Prostate gland (tissue), 2 donors: ENCODE measurements at regions not wholly inside any gene's neighbourhood (a gene's known extent, or its start where the extent isn't known, plus 50 kb on each side); places are given as distances from the start of the nearest gene placed in this dataset.

Source experiments
- DNase-seq: peaks from one replicate; pipeline ENCODE4 v3.0.0-alpha.2; 2019; ENCODE audit warnings: low spot score
- H3K27ac ChIP-seq, 2 donors: fragments of 200-600 bp; sonication (generic); 2 replicates each; pipeline ENCODE4 v1.5.1; 2017 to 2019
- H3K27me3 ChIP-seq: fragments of 200-600 bp; sonication (generic); replicated peaks from 2 replicates; pipeline ENCODE4 v1.5.1; 2019; ENCODE audit not compliant: insufficient read depth
- H3K36me3 ChIP-seq, 2 donors: fragments of 200-600 bp; sonication (generic); 1 replicate in 1 of 2; 2 replicates in 1 of 2; pipeline versions ENCODE4 v1.5.1 to v1.8.1; 2017 to 2019
- H3K4me1 ChIP-seq: fragments of 200-600 bp; sonication (generic); replicated peaks from 2 replicates; pipeline ENCODE4 v1.5.1; 2019
- H3K4me3 ChIP-seq, 2 donors: fragments of 200-600 bp; sonication (generic); 2 replicates each; pipeline ENCODE4 v1.5.1; 2017 to 2019
- H3K9me3 ChIP-seq: fragments of 200-600 bp; sonication (generic); 2 replicates; pipeline ENCODE4 v1.5.1; 2017
- CTCF ChIP-seq, 4 experiments: fragments of 200-600 bp in 2 of 4; fragments of 450-650 bp in 2 of 4; sonication (generic) in 2 of 4; IDR thresholded peaks; 1 replicate in 3 of 4; 2 replicates in 1 of 4; pipeline ENCODE4 v1.5.1; 2016 to 2019; ENCODE audit warnings: antibody characterized with exemption in 4 of 4, mild to moderate bottlenecking in 2 of 4, moderate library complexity in 2 of 4
- POLR2A ChIP-seq: fragments of 450-650 bp; IDR thresholded peaks from one replicate; pipeline ENCODE4 v1.6.1; 2016; ENCODE audit warnings: antibody characterized with exemption, mild to moderate bottlenecking
- POLR2AphosphoS5 ChIP-seq: sonication (generic); formaldehyde crosslinking; IDR thresholded peaks from one replicate; pipeline ENCODE4 v1.6.1; 2017; ENCODE audit warnings: antibody characterized with exemption
- WGBS: methylation state at CpG from one replicate; pipeline ENCODE4 v1.1.5; 2018; 5-methylcytosine and 5-hydroxymethylcytosine counted together
- intact Hi-C: fragments of 100-400 bp; cut with DNase I; formaldehyde crosslinking; loops from one replicate; pipeline ENCODE4 v1.14.2; 2022

- WGBS = 34% methylated on average over 2 of the region's 2 CpGs
- no peak for DNase-seq
- Histone ChIP-seq H3K27me3 (no peaks in the 10 kb centered on the region), H3K36me3 (no peaks in the 10 kb centered on the region), H3K4me3 (no peak overlapping the region), H3K4me1 (no peaks in the 10 kb centered on the region), H3K9me3 (no peaks in the 10 kb centered on the region), H3K27ac (no peak overlapping the region)
- TF ChIP-seq POLR2AphosphoS5 (no peak), POLR2A (no peak), CTCF (IDR thresholded peaks at IDR 0.05) (no peak)
- intact Hi-C loops = no loop called here
Observed at GRCh38 chr5:145588558-145588957, 246.6 kb downstream of the PRELID2 start.

GRCh38 chr5:145588113-145588512, 247.0 kb downstream of the PRELID2 start:
- H3K4me1 ChIP-seq = no peaks in the 10 kb centered on the region
- H3K27ac ChIP-seq = no peak overlapping the region
- no peaks in the 10 kb centered on the region for H3K27me3 ChIP-seq
- H3K9me3 ChIP-seq = no peaks in the 10 kb centered on the region
- intact Hi-C loops = no loop called here
- no peak for DNase-seq
- H3K36me3 ChIP-seq = no peaks in the 10 kb centered on the region
- 80% methylated on average over 4 of the region's 4 CpGs for WGBS
- TF ChIP-seq CTCF (IDR thresholded peaks at IDR 0.05) = no peak
- no peak for TF ChIP-seq POLR2A
- no peak for TF ChIP-seq POLR2AphosphoS5
- H3K4me3 ChIP-seq = no peak overlapping the region

- Histone ChIP-seq H3K27me3 (no peaks in the 10 kb centered on the region), H3K4me3 (no peak overlapping the region), H3K4me1 (no peaks in the 10 kb centered on the region), H3K36me3 (no peaks in the 10 kb centered on the region), H3K9me3 (no peaks in the 10 kb centered on the region), H3K27ac (no peak overlapping the region)
- WGBS = 58% methylated on average over 1 of the region's 1 CpG
- no peak for TF ChIP-seq POLR2A
- TF ChIP-seq POLR2AphosphoS5 = no peak
- no peak for TF ChIP-seq CTCF (IDR thresholded peaks at IDR 0.05)
- intact Hi-C loops = no loop called here
- DNase-seq = no peak
Observed at GRCh38 chr5:145587710-145588109, 247.4 kb downstream of the PRELID2 start.

GRCh38 chr5:145587308-145587672, 247.9 kb downstream of the PRELID2 start:
- DNase-seq = no peak
- intact Hi-C loops = no loop called here
- H3K4me1 ChIP-seq = no peaks in the 10 kb centered on the region
- no peak overlapping the region for H3K27ac ChIP-seq
- TF ChIP-seq POLR2AphosphoS5 (no peak), POLR2A (no peak)
- no peaks in the 10 kb centered on the region for H3K9me3 ChIP-seq
- WGBS = 94% methylated on average over 6 of the region's 6 CpGs
- H3K27me3 ChIP-seq = no peaks in the 10 kb centered on the region
- no peak overlapping the region for H3K4me3 ChIP-seq
- no peaks in the 10 kb centered on the region for H3K36me3 ChIP-seq

GRCh38 chr5:145586661-145587307, 248.4 kb downstream of the PRELID2 start:
- Histone ChIP-seq H3K36me3 (no peaks in the 10 kb centered on the region), H3K27me3 (no peaks in the 10 kb centered on the region), H3K27ac (no peak overlapping the region), H3K4me3 (no peak overlapping the region), H3K9me3 (no peaks in the 10 kb centered on the region), H3K4me1 (no peaks in the 10 kb centered on the region)
- no peak for DNase-seq
- intact Hi-C loops = no loop called here
- TF ChIP-seq POLR2AphosphoS5 = no peak
- TF ChIP-seq POLR2A = no peak
- TF ChIP-seq CTCF (IDR thresholded peaks at IDR 0.05) = no peak
- WGBS = 93% methylated on average over 5 of the region's 5 CpGs
